GM15510 (cell line): ENCODE measurements at regions not wholly inside any gene's neighbourhood (a gene's known extent, or its start where the extent isn't known, plus 50 kb on each side); places are given as distances from the start of the nearest gene placed in this dataset.

Source experiments
- POLR2A ChIP-seq: IDR thresholded peaks from 3 replicates; pipeline ENCODE4 v1.6.1; 2011; ENCODE audit warnings: borderline replicate concordance; ENCODE audit not compliant: insufficient read length; ENCODE audit errors: extremely low read depth

GRCh38 chr2:181197140-181197760 is 216.8 kb downstream of the UBE2E3 start:
- no peak for TF ChIP-seq POLR2A

GRCh38 chr2:181198183-181198864 is 217.9 kb downstream of the UBE2E3 start:
- no peak for TF ChIP-seq POLR2A

DNA sequence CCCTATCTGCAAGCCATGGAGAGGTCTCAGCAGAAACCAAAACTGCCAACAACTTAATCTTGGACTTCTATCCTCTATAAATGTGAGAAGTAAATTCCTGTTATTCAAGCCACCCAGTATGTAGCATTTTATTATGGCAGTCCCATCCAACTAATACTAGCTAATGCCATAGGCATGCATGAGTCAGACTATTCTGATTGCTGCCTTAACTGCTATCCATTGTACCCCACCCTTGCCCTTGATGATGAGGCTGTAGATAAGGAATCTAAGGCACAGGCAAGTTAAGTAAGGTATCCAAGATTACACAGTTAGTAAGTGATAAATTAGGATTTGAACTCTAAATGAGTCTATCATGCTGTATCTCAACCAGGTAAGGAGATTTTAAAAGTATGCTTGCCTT is 223.0 kb downstream of the UBE2E3 start:
- TF ChIP-seq POLR2A: no peak

DNA sequence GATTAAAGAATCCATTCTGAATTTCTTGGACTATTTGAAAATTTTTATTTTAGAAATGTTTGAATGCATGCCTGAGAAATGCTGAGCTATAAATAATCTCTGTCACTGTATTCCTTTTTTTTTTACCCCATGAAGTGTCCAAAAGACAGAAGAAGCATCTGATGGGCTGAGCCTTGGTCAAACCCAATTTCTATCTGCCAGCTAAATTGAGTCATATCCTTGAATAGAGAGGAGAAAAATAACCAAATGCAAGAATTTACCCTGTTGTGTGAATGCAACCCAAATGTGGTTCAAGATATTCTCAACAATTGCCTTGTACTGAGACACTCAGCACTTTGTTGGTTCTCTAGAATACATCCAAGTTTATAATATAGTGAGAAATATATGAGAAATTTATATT is 223.5 kb downstream of the UBE2E3 start:
- no peak for TF ChIP-seq POLR2A

GRCh38 chr2:181218401-181218821 is 238.0 kb downstream of the UBE2E3 start:
- no peak for TF ChIP-seq POLR2A

GRCh38 chr2:181223234-181223633 is 234.0 kb upstream of the ITGA4 start:
- TF ChIP-seq POLR2A: no peak

DNA sequence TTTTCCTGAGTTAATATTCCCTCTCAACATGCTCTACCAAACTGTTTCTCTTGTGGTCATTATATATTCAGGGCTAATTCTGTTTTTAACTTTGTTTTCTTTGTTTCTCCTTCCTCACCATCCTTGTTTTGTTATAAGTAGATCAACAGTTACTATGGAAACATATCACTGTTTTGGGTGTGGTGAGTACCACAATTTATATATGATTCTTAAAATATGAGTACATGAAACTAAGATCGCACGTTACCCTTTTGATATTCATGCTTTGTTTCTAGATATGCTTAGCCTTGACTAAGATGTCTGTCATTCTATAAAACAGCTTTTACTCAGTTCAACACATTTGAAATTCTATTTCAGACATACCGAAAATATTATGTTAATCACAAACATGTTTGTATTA is 232.3 kb upstream of the ITGA4 start:
- no peak for TF ChIP-seq POLR2A

- no peak for TF ChIP-seq POLR2A
Observed at GRCh38 chr2:181228661-181229060, 228.5 kb upstream of the ITGA4 start.

GRCh38 chr2:181231151-181231550 is 226.0 kb upstream of the ITGA4 start:
- TF ChIP-seq POLR2A: no peak

GRCh38 chr2:181231886-181232621 is 225.1 kb upstream of the ITGA4 start:
- no peak for TF ChIP-seq POLR2A

GRCh38 chr2:181234487-181234891 is 222.7 kb upstream of the ITGA4 start:
- no peak for TF ChIP-seq POLR2A

GRCh38 chr2:181235011-181235410 is 222.2 kb upstream of the ITGA4 start:
- TF ChIP-seq POLR2A: no peak

- no peak for TF ChIP-seq POLR2A
Observed at GRCh38 chr2:181235683-181236459, 221.3 kb upstream of the ITGA4 start.

GRCh38 chr2:181239201-181239799 is 217.9 kb upstream of the ITGA4 start:
- TF ChIP-seq POLR2A: no peak
